ENCODE measurements at regions not wholly inside any gene's neighbourhood (a gene's known extent, or its start where the extent isn't known, plus 50 kb on each side); places are given as distances from the start of the nearest gene placed in this dataset.
"Not testable (repeated sequence)": the region's sequence is repeated elsewhere in the genome, so short reads cannot be mapped to it uniquely, and the experiment has no call there.

DNA sequence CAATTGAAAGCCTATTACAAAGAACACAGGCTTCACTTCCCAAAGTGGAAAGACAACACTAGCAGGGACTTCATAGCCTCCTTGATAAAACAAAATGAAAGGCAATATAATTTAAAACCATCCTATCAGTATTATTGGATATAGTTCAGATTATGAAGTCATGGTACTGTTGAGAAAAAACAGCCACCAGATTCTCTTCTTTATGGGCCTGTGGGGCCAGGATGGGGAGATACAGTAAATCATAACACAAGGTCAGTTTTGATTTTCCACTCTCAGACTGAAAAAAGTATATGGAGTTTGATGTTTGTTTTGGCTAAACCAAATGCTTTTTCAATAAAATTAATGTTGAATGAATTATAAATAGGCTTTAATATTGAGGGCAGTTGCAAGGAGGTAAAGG, 129.1 kb downstream of the BCL2L11 start:
- no peaks in the 10 kb centered on the region for H3K4me1 ChIP-seq
- H3K27ac ChIP-seq = no peak overlapping the region
- no peaks in the 10 kb centered on the region for H3K36me3 ChIP-seq
- H3K4me3 ChIP-seq = no peak overlapping the region
- intact Hi-C loops (cut with DNase I; ENCODE audit: low total_unique reads) = no loop called here
- H3K9me3 ChIP-seq = no peaks in the 10 kb centered on the region
- ATAC-seq = no peak
- no peaks in the 10 kb centered on the region for H3K27me3 ChIP-seq
- TF ChIP-seq, protein P1, sequence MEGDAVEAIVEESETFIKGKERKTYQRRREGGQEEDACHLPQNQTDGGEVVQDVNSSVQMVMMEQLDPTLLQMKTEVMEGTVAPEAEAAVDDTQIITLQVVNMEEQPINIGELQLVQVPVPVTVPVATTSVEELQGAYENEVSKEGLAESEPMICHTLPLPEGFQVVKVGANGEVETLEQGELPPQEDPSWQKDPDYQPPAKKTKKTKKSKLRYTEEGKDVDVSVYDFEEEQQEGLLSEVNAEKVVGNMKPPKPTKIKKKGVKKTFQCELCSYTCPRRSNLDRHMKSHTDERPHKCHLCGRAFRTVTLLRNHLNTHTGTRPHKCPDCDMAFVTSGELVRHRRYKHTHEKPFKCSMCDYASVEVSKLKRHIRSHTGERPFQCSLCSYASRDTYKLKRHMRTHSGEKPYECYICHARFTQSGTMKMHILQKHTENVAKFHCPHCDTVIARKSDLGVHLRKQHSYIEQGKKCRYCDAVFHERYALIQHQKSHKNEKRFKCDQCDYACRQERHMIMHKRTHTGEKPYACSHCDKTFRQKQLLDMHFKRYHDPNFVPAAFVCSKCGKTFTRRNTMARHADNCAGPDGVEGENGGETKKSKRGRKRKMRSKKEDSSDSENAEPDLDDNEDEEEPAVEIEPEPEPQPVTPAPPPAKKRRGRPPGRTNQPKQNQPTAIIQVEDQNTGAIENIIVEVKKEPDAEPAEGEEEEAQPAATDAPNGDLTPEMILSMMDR (IDR thresholded peaks at IDR 0.05 in 4 of 5, conservative IDR thresholded peaks at IDR 0.05 in 1 of 5) = no peak
- no peak for TF ChIP-seq POLR2A (IDR thresholded peaks at IDR 0.05)
- in situ Hi-C loops (cut with MboI; ENCODE audit: low sequenced_read_pairs in 4 of 4) = no loop called here
- no peak for DNase-seq

DNA sequence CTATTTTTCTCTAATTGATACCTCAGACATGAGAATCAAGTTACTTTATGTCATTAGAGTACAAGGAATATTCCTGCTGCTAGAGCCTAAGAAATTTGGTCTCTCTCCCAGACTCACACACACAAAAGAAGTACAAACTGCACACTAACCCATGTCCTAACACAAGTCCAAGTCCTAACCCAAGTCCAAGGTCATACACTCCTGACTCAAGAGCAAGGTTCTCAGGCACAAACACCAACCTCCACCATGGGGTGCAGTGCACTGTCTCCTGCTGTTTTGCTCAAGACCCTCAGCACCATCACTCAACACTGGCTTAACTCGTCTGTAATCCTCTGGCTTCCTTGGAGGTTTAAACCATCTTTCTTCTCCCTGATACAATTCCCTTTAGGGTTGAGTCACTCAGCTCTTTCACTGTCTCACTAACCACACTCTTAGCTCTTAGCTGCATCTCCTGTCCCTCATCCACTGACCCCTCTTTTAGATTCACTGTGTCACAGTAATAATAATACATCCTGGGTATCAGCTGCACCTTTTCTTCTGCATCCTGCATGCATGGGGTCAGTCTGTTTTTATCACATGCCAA, 129.8 kb downstream of the BCL2L11 start:
- in situ Hi-C loops (cut with MboI; ENCODE audit: low sequenced_read_pairs in 4 of 4) (no loop called here), intact Hi-C loops (cut with DNase I; ENCODE audit: low total_unique reads) (no loop called here)
- TF ChIP-seq, protein P1 (IDR thresholded peaks at IDR 0.05 in 4 of 5, conservative IDR thresholded peaks at IDR 0.05 in 1 of 5) = no peak
- no peak for TF ChIP-seq POLR2A (IDR thresholded peaks at IDR 0.05)
- ATAC-seq (no peak), DNase-seq (no peak)
- H3K36me3 ChIP-seq = no peaks in the 10 kb centered on the region
- no peaks in the 10 kb centered on the region for H3K9me3 ChIP-seq
- H3K27me3 ChIP-seq = no peaks in the 10 kb centered on the region
- no peaks in the 10 kb centered on the region for H3K4me1 ChIP-seq
- no peak overlapping the region for H3K4me3 ChIP-seq
- no peak overlapping the region for H3K27ac ChIP-seq

DNA sequence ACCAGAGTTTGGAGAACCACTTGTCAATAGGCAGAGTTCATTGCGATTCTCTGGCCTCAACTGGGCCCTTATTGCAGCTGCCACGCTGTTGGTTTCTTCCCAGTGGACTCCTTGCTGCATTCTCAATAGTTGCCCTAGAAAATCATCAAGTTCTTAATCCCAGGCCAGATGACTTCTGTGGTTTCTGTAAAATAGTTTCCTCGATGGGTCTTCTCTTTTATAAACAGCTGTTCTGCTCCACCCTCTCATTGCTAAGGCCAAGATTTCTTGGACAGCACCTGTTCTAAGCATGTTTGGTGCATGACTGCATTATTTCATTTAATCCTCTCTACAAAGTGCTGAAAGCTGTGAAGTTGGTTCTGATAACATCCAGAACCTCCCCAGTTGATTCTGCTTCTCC, 131.0 kb downstream of the BCL2L11 start:
- Histone ChIP-seq H3K36me3 (no peaks in the 10 kb centered on the region), H3K27ac (no peak overlapping the region), H3K4me1 (no peaks in the 10 kb centered on the region), H3K9me3 (no peaks in the 10 kb centered on the region), H3K4me3 (no peak overlapping the region), H3K27me3 (no peaks in the 10 kb centered on the region)
- no peak for DNase-seq
- TF ChIP-seq POLR2A (IDR thresholded peaks at IDR 0.05) = no peak
- TF ChIP-seq, protein P1 (IDR thresholded peaks at IDR 0.05 in 4 of 5, conservative IDR thresholded peaks at IDR 0.05 in 1 of 5) = no peak
- intact Hi-C loops (cut with DNase I; ENCODE audit: low total_unique reads) = no loop called here
- ATAC-seq = no peak
- in situ Hi-C loops (cut with MboI; ENCODE audit: low sequenced_read_pairs in 4 of 4) = no loop called here

DNA sequence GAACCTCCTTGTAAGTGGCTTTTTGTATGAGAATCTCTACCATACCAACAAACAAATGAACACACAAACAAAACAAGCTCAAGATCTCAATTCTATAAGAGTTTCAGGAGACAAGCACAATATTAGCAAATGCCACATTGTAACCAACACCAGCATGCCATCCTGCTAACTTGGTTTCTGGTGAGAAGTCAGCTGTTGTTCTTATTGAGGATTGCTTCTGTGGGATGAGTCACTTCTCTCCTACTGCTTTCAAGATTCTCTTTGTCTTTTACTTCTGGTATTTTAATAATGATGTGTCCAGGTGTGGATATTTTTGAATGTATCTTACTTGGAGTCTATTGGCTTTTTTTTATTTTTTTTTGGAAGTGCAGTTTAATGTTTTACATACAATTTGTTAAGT, 131.7 kb downstream of the BCL2L11 start:
- TF ChIP-seq, protein P1 (IDR thresholded peaks at IDR 0.05 in 4 of 5, conservative IDR thresholded peaks at IDR 0.05 in 1 of 5) = no peak
- TF ChIP-seq POLR2A (IDR thresholded peaks at IDR 0.05) = no peak
- Histone ChIP-seq H3K9me3 (no peaks in the 10 kb centered on the region), H3K36me3 (no peaks in the 10 kb centered on the region), H3K27me3 (no peaks in the 10 kb centered on the region), H3K4me1 (no peaks in the 10 kb centered on the region), H3K4me3 (no peak overlapping the region), H3K27ac (no peak overlapping the region)
- ATAC-seq = no peak
- intact Hi-C loops (cut with DNase I; ENCODE audit: low total_unique reads) (no loop called here), in situ Hi-C loops (cut with MboI; ENCODE audit: low sequenced_read_pairs in 4 of 4) (no loop called here)
- no peak for DNase-seq

DNA sequence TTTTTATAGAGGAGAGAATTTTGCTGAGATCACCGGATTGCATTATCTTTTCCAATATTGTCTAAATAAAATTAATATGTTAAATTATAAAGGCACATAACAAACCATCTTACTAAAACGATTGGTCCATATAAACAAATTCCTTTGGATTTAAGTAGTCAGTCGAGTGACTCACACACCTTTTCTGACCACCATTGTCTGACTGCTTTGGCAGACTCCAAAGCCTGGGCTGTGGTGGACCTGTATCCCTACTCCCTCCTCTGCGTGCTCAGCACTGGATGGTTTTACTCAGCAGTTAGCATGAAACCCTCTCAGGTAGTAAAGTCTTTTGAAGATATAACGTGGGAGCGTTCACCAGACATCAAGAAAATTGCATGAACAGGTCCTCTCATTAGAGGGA, 134.2 kb downstream of the BCL2L11 start:
- ATAC-seq; in situ Hi-C loops (cut with MboI; ENCODE audit: low sequenced_read_pairs in 4 of 4); H3K9me3 ChIP-seq; H3K4me3 ChIP-seq; intact Hi-C loops (cut with DNase I; ENCODE audit: low total_unique reads); H3K27me3 ChIP-seq; DNase-seq; H3K36me3 ChIP-seq; H3K27ac ChIP-seq; H3K4me1 ChIP-seq: not testable (repeated sequence)

DNA sequence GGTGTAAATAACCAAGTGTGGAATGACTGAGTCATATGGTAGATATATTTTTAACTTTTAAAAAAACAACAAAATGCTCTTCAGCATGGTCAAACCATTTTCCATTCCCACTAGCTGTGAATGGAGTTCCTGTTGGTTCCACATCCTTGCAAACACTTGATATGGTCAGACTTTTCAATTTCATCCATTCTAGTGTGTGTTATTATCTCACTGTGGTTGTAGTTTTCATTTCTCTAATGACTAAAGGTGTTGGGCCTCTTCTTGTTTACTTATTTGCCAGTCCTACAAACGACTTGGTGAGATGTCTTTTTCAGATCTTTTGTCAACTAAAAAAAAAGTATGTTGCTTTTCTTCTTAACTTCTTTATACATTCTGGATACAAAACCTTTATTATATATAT, 135.9 kb downstream of the BCL2L11 start:
- H3K4me1 ChIP-seq; in situ Hi-C loops (cut with MboI; ENCODE audit: low sequenced_read_pairs in 4 of 4); intact Hi-C loops (cut with DNase I; ENCODE audit: low total_unique reads); H3K27me3 ChIP-seq; H3K4me3 ChIP-seq; ATAC-seq; DNase-seq; H3K27ac ChIP-seq; H3K9me3 ChIP-seq; H3K36me3 ChIP-seq: not testable (repeated sequence)

DNA sequence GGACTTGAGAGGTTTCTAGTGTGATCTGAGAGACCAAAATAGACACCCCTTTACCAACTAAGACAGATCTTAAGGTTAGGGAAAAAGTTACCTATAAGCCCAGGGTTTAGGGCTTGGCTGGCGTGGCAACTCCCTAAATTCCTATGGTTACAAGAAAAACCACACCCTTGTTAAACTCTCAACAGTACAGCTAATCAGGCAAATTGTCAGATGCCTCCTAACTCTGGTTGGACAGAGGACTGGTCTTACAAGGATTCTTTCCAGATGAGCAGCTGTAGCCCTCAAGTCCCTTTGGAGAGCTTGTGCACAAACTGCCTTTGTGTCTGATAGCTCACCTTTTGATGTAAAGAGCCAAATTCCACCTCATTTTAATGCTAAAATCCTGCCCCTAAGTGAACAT, 136.9 kb downstream of the BCL2L11 start:
- H3K4me3 ChIP-seq; H3K9me3 ChIP-seq; H3K27ac ChIP-seq; intact Hi-C loops (cut with DNase I; ENCODE audit: low total_unique reads); ATAC-seq; H3K36me3 ChIP-seq; H3K4me1 ChIP-seq; DNase-seq; H3K27me3 ChIP-seq; in situ Hi-C loops (cut with MboI; ENCODE audit: low sequenced_read_pairs in 4 of 4): not testable (repeated sequence)

DNA sequence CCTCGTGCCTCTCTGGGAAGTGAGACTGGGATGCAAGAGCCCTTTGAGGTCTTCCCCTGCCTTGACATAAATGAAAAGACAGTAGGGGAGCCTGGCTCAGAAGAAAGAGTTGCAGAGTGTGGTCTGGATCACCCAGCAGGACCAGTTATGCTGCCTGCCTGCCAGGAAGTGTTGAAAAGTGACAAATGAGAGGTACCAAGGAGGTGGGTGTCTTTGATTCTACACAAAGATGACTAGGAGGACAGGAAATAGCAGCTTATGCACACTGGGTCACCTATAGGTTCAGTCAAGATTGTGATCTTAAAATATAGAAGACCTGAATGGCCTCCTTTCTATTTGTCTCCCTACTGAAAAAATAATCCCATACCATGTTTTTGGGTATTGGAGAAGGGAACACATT, 137.6 kb downstream of the BCL2L11 start:
- intact Hi-C loops (cut with DNase I; ENCODE audit: low total_unique reads); DNase-seq; ATAC-seq; H3K27me3 ChIP-seq; H3K4me3 ChIP-seq; H3K4me1 ChIP-seq; in situ Hi-C loops (cut with MboI; ENCODE audit: low sequenced_read_pairs in 4 of 4); H3K9me3 ChIP-seq; H3K27ac ChIP-seq; H3K36me3 ChIP-seq: not testable (repeated sequence)
